WTC11 (cell line): ENCODE measurements at regions not wholly inside any gene's neighbourhood (a gene's known extent, or its start where the extent isn't known, plus 50 kb on each side); places are given as distances from the start of the nearest gene placed in this dataset.
A peak's percentile ranks its signal among the peaks of the same experiment; 100 is the strongest.

ENCODE experiments used
- ATAC-seq: fragments of 200-7000 bp; cut with Tn5 transposase; 2 replicates; pipeline ENCODE4 v1.10.0; 2021; ENCODE audit warnings: mild to moderate bottlenecking, moderate library complexity
- CTCF ChIA-PET: fragments of 300-600 bp; sonication (Branson Sonifier 250); formaldehyde crosslinking; loops from one replicate; lab custom pipeline; 2021; ENCODE audit warnings: antibody characterized with exemption; lab: Charles Lee
- POLR2A ChIA-PET: fragments of 350-600 bp; sonication (Branson Sonifier 250); formaldehyde crosslinking; loops from one replicate; lab custom pipeline; 2021; ENCODE audit warnings: antibody characterized with exemption; lab: Charles Lee
- DNase-seq: peaks from one replicate; pipeline ENCODE4 v3.0.0; 2021; ENCODE audit warnings: low spot score
- H3K27ac Mint-ChIP-seq: 2 replicates; pipeline ENCODE4 v1.8.0; 2021; ENCODE audit warnings: mixed read lengths
- H3K27me3 Mint-ChIP-seq: 2 replicates; pipeline ENCODE4 v1.8.0; 2021; ENCODE audit warnings: low read depth, mild to moderate bottlenecking, moderate library complexity, mixed read lengths
- H3K36me3 Mint-ChIP-seq: 2 replicates; pipeline ENCODE4 v1.8.0; 2021; ENCODE audit warnings: mixed read lengths
- H3K4me1 Mint-ChIP-seq: 2 replicates; pipeline ENCODE4 v1.8.0; 2022; ENCODE audit warnings: mixed read lengths
- H3K4me3 Mint-ChIP-seq: 2 replicates; pipeline ENCODE4 v1.8.0; 2021; ENCODE audit warnings: mild to moderate bottlenecking, moderate library complexity, mixed read lengths
- H3K9me3 Mint-ChIP-seq: 2 replicates; pipeline ENCODE4 v1.8.0; 2021; ENCODE audit warnings: mixed read lengths
- FOXK1 ChIP-seq: sonication (generic); formaldehyde crosslinking; IDR thresholded peaks from 2 replicates; pipeline ENCODE4 v1.8.0; 2022; ENCODE audit warnings: mild to moderate bottlenecking, moderate library complexity, missing genetic modification reagents
- NR2C2 ChIP-seq: sonication (generic); formaldehyde crosslinking; IDR thresholded peaks from 2 replicates; pipeline ENCODE4 v1.8.0; 2022; ENCODE audit warnings: mild to moderate bottlenecking, missing genetic modification reagents
- NR3C1 ChIP-seq: sonication (generic); formaldehyde crosslinking; conservative IDR thresholded peaks from 2 replicates; pipeline ENCODE4 v1.8.1; 2023; ENCODE audit warnings: low read depth, mild to moderate bottlenecking, missing genetic modification reagents
- OVOL2 ChIP-seq: fragments of 250-450 bp; sonication (Bioruptor Pico); IDR thresholded peaks from 2 replicates; pipeline ENCODE4 v1.9.0; 2021; ENCODE audit warnings: mild to moderate bottlenecking, borderline replicate concordance
- RELA ChIP-seq: sonication (generic); formaldehyde crosslinking; IDR thresholded peaks from 2 replicates; pipeline ENCODE4 v1.8.1; 2022; ENCODE audit warnings: missing genetic modification reagents, mild to moderate bottlenecking, borderline replicate concordance
- SMAD3 ChIP-seq: sonication (generic); formaldehyde crosslinking; IDR thresholded peaks from 2 replicates; pipeline ENCODE4 v1.8.0; 2022; ENCODE audit warnings: missing genetic modification reagents, mild to moderate bottlenecking, borderline replicate concordance
- TCF7 ChIP-seq: sonication (generic); formaldehyde crosslinking; IDR thresholded peaks from 2 replicates; pipeline ENCODE4 v1.8.0; 2022; ENCODE audit warnings: mild to moderate bottlenecking, low read depth, missing genetic modification reagents, moderate library complexity
- TP53 ChIP-seq: sonication (generic); formaldehyde crosslinking; IDR thresholded peaks from 2 replicates; pipeline ENCODE4 v1.8.1; 2023; ENCODE audit warnings: mild to moderate bottlenecking, missing genetic modification reagents
- ZNF138 ChIP-seq: sonication (generic); formaldehyde crosslinking; conservative IDR thresholded peaks from 2 replicates; pipeline ENCODE4 v1.8.1; 2022; ENCODE audit warnings: mild to moderate bottlenecking, moderate library complexity, missing genetic modification reagents
- ZNF219 ChIP-seq: sonication (generic); formaldehyde crosslinking; IDR thresholded peaks from 2 replicates; pipeline ENCODE4 v1.8.0; 2023; ENCODE audit warnings: missing genetic modification reagents, mild to moderate bottlenecking, borderline replicate concordance
- ZNF416 ChIP-seq: fragments of 250-450 bp; sonication (Bioruptor Pico); IDR thresholded peaks from 2 replicates; pipeline ENCODE4 v1.9.0; 2021; ENCODE audit warnings: mild to moderate bottlenecking, inconsistent platforms
- TF ChIP-seq, protein P1 (sequence below): sonication (generic); formaldehyde crosslinking; IDR thresholded peaks from 2 replicates; pipeline ENCODE4 v1.8.1; 2023; ENCODE audit warnings: mild to moderate bottlenecking, moderate library complexity, missing genetic modification reagents
- TF ChIP-seq, protein P2 (sequence below): sonication (generic); formaldehyde crosslinking; IDR thresholded peaks from 2 replicates; pipeline ENCODE4 v1.8.1; 2022; ENCODE audit warnings: low read depth, missing genetic modification reagents, borderline replicate concordance
- TF ChIP-seq, protein P3 (sequence below): fragments of 250-450 bp; sonication (Bioruptor Pico); IDR thresholded peaks from 2 replicates; pipeline ENCODE4 v1.9.0; 2021; ENCODE audit warnings: moderate library complexity, mild to moderate bottlenecking, inconsistent platforms, borderline replicate concordance
- TF ChIP-seq, protein P4 (sequence below): fragments of 250-450 bp; sonication (Bioruptor Pico); IDR thresholded peaks from 2 replicates; pipeline ENCODE4 v2.1.2; 2022; ENCODE audit warnings: mild to moderate bottlenecking, moderate library complexity
- TF ChIP-seq, protein P5 (sequence below): sonication (generic); formaldehyde crosslinking; IDR thresholded peaks from 2 replicates; pipeline ENCODE4 v1.8.0; 2022; ENCODE audit warnings: mild to moderate bottlenecking, missing genetic modification reagents
- TF ChIP-seq, protein P6 (sequence below): sonication (generic); formaldehyde crosslinking; IDR thresholded peaks from 2 replicates; pipeline ENCODE4 v1.8.1; 2022; ENCODE audit warnings: mild to moderate bottlenecking, missing genetic modification reagents, moderate library complexity, borderline replicate concordance
- TF ChIP-seq, protein P7 (sequence below): fragments of 250-450 bp; sonication (Bioruptor Pico); IDR thresholded peaks from 2 replicates; pipeline ENCODE4 v1.8.0; 2021; ENCODE audit warnings: mild to moderate bottlenecking

DNA sequence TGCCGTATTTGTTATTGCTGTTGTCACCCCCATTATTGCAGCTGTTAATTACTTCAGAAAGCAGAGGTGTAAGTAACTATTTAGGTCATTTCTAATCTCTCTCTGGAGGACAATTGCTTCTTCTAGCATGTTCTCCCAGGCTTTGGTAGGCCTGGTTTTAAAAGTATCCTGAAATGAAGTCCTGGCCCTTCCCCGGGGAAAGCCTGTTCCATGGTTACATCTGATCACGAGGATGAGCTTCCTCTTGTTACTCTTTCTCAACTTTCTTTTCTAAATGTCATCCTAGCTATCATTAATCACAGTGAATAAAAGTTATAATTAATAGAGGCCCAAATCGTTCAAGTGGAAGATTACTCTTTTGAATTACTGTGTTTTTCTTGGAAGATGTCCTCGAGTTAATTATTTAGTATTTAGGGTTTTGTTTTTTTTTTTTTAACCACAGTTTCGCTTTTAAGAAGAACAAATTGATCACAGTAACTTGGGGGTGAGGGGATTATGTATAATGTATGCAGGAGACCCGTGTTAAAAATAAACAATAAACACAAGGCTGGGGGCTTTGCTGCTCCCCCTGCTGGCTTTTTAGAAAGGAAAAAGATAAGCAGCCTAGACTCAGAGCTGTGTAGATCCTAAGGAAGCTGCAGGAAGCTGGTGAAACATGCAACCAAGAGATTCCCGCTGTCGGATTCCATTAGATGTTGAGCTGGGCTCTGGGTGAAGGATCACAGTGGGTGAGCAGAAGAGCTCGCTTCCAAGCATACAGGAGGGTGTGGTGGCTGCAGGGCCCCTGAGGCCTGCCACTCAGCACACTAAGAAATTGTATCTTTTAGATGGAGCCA lies 420.1 kb downstream of the FUT8 start:
- Mint-ChIP-seq H3K9me3 (peaks cover 10% of the 10 kb centered on the region), H3K27ac (no peak overlapping the region), H3K4me3 (no peak overlapping the region), H3K36me3 (no peaks in the 10 kb centered on the region), H3K4me1 (peaks cover 54% of the 10 kb centered on the region), H3K27me3 (no peaks in the 10 kb centered on the region)
- no peak for DNase-seq
- no peak for TF ChIP-seq ZNF138 (CRISPR knock-in tag)
- no peak for TF ChIP-seq ZNF219 (CRISPR knock-in tag)
- TF ChIP-seq, protein P1, sequence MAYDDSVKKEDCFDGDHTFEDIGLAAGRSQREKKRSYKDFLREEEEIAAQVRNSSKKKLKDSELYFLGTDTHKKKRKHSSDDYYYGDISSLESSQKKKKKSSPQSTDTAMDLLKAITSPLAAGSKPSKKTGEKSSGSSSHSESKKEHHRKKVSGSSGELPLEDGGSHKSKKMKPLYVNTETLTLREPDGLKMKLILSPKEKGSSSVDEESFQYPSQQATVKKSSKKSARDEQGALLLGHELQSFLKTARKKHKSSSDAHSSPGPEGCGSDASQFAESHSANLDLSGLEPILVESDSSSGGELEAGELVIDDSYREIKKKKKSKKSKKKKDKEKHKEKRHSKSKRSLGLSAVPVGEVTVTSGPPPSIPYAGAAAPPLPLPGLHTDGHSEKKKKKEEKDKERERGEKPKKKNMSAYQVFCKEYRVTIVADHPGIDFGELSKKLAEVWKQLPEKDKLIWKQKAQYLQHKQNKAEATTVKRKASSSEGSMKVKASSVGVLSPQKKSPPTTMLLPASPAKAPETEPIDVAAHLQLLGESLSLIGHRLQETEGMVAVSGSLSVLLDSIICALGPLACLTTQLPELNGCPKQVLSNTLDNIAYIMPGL (CRISPR knock-in tag) = no peak
- TF ChIP-seq TCF7 (CRISPR knock-in tag) = no peak
- TF ChIP-seq ZNF416 (CRISPR knock-in tag) = no peak
- no peak for TF ChIP-seq FOXK1 (CRISPR knock-in tag)
- TF ChIP-seq NR3C1 (CRISPR knock-in tag) = no peak
- no peak for TF ChIP-seq OVOL2 (CRISPR knock-in tag)
- TF ChIP-seq, protein P2, sequence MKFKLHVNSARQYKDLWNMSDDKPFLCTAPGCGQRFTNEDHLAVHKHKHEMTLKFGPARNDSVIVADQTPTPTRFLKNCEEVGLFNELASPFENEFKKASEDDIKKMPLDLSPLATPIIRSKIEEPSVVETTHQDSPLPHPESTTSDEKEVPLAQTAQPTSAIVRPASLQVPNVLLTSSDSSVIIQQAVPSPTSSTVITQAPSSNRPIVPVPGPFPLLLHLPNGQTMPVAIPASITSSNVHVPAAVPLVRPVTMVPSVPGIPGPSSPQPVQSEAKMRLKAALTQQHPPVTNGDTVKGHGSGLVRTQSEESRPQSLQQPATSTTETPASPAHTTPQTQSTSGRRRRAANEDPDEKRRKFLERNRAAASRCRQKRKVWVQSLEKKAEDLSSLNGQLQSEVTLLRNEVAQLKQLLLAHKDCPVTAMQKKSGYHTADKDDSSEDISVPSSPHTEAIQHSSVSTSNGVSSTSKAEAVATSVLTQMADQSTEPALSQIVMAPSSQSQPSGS (CRISPR knock-in tag) = no peak
- TF ChIP-seq, protein P3, sequence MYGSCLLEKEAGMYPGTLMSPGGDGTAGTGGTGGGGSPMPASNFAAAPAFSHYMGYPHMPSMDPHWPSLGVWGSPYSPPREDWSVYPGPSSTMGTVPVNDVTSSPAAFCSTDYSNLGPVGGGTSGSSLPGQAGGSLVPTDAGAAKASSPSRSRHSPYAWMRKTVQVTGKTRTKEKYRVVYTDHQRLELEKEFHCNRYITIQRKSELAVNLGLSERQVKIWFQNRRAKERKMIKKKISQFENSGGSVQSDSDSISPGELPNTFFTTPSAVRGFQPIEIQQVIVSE (CRISPR knock-in tag) = no peak
- TF ChIP-seq SMAD3 = no peak
- TF ChIP-seq, protein P4, sequence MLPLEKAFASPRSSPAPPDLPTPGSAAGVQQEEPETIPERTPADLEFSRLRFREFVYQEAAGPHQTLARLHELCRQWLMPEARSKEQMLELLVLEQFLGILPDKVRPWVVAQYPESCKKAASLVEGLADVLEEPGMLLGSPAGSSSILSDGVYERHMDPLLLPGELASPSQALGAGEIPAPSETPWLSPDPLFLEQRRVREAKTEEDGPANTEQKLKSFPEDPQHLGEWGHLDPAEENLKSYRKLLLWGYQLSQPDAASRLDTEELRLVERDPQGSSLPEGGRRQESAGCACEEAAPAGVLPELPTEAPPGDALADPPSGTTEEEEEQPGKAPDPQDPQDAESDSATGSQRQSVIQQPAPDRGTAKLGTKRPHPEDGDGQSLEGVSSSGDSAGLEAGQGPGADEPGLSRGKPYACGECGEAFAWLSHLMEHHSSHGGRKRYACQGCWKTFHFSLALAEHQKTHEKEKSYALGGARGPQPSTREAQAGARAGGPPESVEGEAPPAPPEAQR (CRISPR knock-in tag) = no peak
- no peak for TF ChIP-seq RELA
- TF ChIP-seq, protein P5, sequence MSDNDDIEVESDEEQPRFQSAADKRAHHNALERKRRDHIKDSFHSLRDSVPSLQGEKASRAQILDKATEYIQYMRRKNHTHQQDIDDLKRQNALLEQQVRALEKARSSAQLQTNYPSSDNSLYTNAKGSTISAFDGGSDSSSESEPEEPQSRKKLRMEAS (CRISPR knock-in tag) = no peak
- TF ChIP-seq TP53 (CRISPR knock-in tag) = no peak
- ATAC-seq = peak; percentile 48
- POLR2A ChIA-PET = no interaction called here
- CTCF ChIA-PET = interaction anchor here (0.5 to 3.2 kb wide), 21 partner anchors 8 to 669 kb away, joined by 3 to 22 read pairs (median 4); no protein-coding TSS in a partner anchor

DNA sequence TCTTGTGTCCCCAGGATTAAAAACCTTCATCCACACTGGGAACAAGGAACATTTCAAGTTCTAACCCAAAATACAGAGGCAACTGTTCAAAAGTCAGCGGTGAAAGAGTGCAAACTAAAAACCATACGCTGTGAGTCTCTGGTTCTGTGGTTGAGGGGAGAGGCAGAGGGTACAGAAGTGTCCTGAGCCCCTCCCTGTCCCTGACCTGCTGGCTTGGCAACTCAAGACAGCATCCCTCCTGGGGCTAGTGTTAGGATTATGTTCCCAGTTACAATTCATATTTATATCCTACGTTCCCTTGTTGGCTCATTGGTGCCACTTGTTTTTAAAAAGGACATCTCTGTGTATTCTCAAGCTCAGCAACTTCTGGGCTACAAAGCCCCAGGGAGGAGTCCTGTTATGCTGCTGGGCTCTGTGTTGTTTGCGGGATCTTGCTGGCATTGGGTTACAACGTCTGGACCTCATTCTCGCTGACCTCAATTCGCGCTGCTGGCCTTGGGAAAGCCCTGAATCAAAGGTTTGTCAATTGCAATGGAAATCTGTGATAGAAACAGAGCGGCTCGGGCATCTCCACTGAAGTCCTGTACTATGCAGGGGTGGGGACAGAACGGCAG lies 420.8 kb downstream of the FUT8 start:
- H3K4me1 Mint-ChIP-seq = peaks cover 47% of the 10 kb centered on the region
- ATAC-seq (peak; percentile 6; the same call in 1 of the 2 replicates), DNase-seq (no peak)
- CTCF ChIA-PET = interaction anchor here (0.5 to 3.2 kb wide), 20 partner anchors 9 to 669 kb away, joined by 3 to 22 read pairs (median 4); no protein-coding TSS in a partner anchor
- H3K27me3 Mint-ChIP-seq = no peaks in the 10 kb centered on the region
- no peak overlapping the region for H3K4me3 Mint-ChIP-seq
- no peak overlapping the region for H3K27ac Mint-ChIP-seq
- no peaks in the 10 kb centered on the region for H3K36me3 Mint-ChIP-seq
- peaks cover 10% of the 10 kb centered on the region for H3K9me3 Mint-ChIP-seq
- POLR2A ChIA-PET = no interaction called here
- TF ChIP-seq TP53 (CRISPR knock-in tag) = no peak
- TF ChIP-seq, protein P1 (CRISPR knock-in tag) = no peak
- no peak for TF ChIP-seq NR2C2 (CRISPR knock-in tag)
- TF ChIP-seq, protein P6, sequence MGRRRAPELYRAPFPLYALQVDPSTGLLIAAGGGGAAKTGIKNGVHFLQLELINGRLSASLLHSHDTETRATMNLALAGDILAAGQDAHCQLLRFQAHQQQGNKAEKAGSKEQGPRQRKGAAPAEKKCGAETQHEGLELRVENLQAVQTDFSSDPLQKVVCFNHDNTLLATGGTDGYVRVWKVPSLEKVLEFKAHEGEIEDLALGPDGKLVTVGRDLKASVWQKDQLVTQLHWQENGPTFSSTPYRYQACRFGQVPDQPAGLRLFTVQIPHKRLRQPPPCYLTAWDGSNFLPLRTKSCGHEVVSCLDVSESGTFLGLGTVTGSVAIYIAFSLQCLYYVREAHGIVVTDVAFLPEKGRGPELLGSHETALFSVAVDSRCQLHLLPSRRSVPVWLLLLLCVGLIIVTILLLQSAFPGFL = no peak
- TF ChIP-seq, protein P7, sequence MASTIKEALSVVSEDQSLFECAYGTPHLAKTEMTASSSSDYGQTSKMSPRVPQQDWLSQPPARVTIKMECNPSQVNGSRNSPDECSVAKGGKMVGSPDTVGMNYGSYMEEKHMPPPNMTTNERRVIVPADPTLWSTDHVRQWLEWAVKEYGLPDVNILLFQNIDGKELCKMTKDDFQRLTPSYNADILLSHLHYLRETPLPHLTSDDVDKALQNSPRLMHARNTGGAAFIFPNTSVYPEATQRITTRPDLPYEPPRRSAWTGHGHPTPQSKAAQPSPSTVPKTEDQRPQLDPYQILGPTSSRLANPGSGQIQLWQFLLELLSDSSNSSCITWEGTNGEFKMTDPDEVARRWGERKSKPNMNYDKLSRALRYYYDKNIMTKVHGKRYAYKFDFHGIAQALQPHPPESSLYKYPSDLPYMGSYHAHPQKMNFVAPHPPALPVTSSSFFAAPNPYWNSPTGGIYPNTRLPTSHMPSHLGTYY (CRISPR knock-in tag) = no peak
